GM18508 (cell line): ENCODE measurements at regions not wholly inside any gene's neighbourhood (a gene's known extent, or its start where the extent isn't known, plus 50 kb on each side); places are given as distances from the start of the nearest gene placed in this dataset.
"Not testable (repeated sequence)": the region's sequence is repeated elsewhere in the genome, so short reads cannot be mapped to it uniquely, and the experiment has no call there.

ENCODE experiments used
- ATAC-seq: cut with Tn5 transposase; IDR thresholded peaks from one replicate; pipeline ENCODE4 v1.9.1; 2021; ENCODE audit warnings: moderate number of reproducible peaks; ENCODE audit not compliant: insufficient read depth, unreplicated experiment

DNA sequence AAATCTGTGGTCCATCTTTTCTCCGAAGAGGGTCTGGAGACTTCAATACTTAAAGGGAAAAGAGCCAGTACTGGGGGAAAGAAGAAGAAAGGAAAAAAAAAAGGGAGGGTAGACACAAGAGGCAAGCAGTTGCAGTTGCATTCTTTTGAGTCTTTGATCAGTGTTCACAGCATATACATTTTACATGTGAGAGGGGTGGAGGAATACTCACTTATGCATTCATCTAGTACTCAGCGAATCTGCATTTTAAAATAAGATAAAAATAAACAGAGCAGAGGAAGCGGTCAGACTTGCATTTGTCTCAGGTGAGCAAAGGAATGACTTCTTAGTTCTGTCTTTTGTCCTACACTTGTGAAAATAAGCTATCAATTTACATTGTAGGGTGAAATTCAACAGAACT is 275.6 kb downstream of the SLC7A11 start:
- ATAC-seq, result no peak

DNA sequence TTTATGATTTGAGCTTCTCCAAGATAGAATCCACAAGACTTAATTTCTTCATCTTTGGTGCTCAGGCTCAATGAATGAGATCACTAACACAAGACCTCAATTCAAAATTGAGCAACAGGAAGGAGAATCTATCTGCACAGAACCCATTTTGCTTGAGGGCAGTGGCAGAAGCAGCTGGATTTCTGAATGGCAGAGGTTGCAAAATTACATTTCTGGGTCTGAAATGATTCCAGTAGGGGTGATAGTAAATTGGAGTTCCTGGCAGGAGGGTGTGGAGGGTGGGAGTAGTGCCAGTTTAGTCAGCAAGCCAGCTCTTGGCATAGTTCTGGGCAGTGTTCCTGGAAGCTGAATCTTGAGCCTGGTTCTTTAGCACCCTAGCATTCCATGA is 281.1 kb downstream of the SLC7A11 start:
- ATAC-seq, result no peak

GRCh38 chr4:137960371-137961050 is 281.6 kb downstream of the SLC7A11 start:
- ATAC-seq, result no peak

GRCh38 chr4:137957806-137958205 is 284.3 kb downstream of the SLC7A11 start:
- no peak for ATAC-seq

DNA sequence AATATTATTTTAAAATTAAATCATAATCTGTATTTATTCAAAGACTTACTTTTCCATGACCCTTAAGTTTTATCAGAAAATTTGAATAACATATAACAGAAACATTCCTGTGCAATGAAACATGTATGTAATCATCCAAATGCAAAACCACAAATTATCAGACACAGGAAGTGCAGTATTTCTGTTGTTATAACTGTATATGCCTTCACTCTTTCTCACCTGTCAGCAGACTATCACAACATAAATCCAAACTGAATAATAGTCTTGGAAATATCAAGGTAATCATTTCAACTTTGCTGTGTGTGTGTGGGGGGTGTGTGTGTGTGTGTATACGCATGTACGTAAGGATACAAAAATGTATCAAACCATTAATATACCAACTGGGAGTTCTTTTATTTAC is 285.9 kb downstream of the SLC7A11 start:
- ATAC-seq, result no peak

DNA sequence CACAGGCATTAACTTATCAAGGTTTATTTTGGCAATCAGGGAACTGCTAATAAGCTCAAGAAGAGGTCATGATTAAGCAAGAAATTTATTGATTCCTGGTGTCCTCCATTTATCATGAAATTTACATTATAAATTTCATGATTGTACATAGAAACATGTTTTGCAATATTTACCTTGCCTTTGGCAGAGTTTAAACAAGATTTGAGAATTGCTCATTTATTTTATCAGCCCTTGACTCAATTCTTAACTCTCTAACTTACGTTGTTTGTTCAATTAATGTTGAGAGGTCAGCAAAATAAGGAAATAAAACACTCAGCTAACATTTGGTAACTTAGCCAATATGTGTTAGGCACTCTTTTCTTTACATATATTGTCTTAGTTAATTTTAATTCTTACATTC is 286.6 kb downstream of the SLC7A11 start:
- ATAC-seq, result no peak

DNA sequence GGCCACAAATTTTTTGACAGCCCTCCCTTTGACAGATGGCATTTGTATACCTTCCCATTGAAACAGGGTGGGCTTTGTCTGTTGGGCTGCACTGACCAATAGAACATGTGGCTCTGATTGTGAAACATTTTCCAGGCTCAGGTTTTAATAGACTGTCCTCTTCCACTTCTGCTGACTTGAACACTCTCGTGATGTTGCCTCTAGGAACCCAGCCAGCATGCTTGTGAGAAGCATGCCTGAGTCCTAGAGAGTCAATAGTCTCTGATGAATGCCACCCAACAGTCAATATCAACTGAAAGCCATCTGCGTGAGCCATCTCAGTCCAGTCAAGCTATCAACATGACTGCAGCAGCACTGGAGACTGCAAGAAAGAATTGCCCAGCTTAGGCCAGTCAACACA is 290.0 kb downstream of the SLC7A11 start:
- no peak for ATAC-seq

GRCh38 chr4:137950286-137950685 is 291.9 kb downstream of the SLC7A11 start:
- ATAC-seq, result no peak

- ATAC-seq, result no peak
Measured at GRCh38 chr4:137949746-137950145, 292.4 kb downstream of the SLC7A11 start.

- no peak for ATAC-seq
Measured at GRCh38 chr4:137946453-137947174, 295.5 kb downstream of the SLC7A11 start.

- ATAC-seq, result not testable (repeated sequence)
Measured at GRCh38 chr4:137942815-137943214, 299.3 kb downstream of the SLC7A11 start.

DNA sequence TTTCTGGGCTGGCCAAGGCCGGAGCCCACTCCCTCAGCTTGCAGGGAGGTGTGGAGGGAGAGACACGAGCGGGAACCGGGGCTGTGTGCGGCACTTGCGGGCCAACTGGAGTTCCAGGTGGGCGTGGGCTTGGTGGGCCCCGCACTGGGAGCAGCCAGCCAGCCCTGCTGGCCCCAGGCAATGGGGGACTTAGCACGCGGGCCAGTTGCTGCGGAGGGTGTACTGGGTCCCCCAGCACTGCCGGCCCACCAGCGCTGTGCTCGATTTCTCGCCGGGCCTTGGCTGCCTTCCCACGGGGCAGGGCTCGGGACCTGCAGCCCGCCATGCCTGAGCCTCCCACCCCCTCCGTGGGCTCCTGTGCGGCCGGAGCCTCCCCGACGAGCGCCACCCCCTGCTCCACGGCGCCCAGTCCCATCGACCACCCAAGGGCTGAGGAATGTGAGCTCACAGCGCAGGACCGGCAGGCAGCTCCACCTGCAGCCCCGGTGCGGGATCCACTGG is 300.1 kb downstream of the SLC7A11 start:
- not testable (repeated sequence) for ATAC-seq

DNA sequence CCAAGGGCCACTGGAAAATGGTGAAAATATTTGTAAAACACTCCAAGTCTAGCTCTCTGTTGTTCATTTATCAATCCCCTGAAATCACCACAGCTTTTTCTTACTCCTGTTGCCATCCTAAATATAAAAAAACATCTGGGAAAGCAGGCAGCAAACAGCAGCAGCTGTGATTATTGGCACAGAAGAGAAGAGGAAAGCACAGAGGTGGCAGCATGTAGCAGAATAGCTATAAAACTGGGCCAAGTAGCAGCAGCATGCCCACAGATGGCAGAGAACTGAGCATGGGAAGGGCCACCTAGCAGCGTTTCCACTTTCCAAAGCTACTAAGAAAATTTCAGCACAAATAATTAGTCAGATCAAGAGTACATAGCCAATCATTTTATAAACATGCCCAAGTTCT is 307.2 kb downstream of the SLC7A11 start:
- ATAC-seq, result no peak

GRCh38 chr4:137934046-137934445 is 308.1 kb downstream of the SLC7A11 start:
- no peak for ATAC-seq

- ATAC-seq, result no peak
Measured at GRCh38 chr4:137927972-137928371, 314.2 kb downstream of the SLC7A11 start.

DNA sequence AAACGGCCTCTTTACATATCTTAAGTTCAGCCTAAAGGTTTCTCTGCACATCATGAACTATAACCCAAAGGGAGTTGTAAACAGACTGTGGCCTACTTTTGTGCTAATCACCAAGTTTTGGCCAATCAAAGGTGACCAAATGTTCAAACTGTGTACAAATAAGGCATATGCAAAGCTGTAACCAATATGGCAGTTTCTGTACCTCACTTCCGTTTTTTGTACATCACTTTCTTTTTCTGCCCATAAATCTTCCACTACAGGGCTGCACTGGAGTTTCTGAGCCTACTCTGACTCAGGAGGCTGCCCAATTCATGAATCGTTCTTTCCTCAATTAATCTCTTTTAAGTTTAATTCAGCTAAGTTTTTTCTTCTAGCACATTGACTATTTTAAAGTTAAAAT is 318.7 kb downstream of the SLC7A11 start:
- ATAC-seq, result peak; percentile 54

- no peak for ATAC-seq
Measured at GRCh38 chr4:137922721-137923120, 319.4 kb downstream of the SLC7A11 start.

GRCh38 chr4:137909529-137910309 is 332.4 kb downstream of the SLC7A11 start:
- ATAC-seq, result no peak

- ATAC-seq, result no peak
Measured at GRCh38 chr4:137905930-137906329, 336.2 kb downstream of the SLC7A11 start.

- no peak for ATAC-seq
Measured at GRCh38 chr4:137901114-137901513, 341.0 kb downstream of the SLC7A11 start.

- no peak for ATAC-seq
Measured at GRCh38 chr4:137896221-137896737, 345.9 kb downstream of the SLC7A11 start.
